COR-L47 (cell line): ENCODE measurements at regions not wholly inside any gene's neighbourhood (a gene's known extent, or its start where the extent isn't known, plus 50 kb on each side); places are given as distances from the start of the nearest gene placed in this dataset.
"Not testable (repeated sequence)": the region's sequence is repeated elsewhere in the genome, so short reads cannot be mapped to it uniquely, and the experiment has no call there.

Experiments used
- DNase-seq: peaks from one replicate; lab custom pipeline; 2025; lab: John Stamatoyannopoulos, UW

GRCh38 chr10:65142641-65143435 lies 1621.6 kb downstream of the REEP3 start:
- no peak for DNase-seq

GRCh38 chr10:65143723-65144122 lies 1622.5 kb downstream of the REEP3 start:
- DNase-seq: no peak

- DNase-seq: no peak
Measured at GRCh38 chr10:65149878-65150277, 1628.7 kb downstream of the REEP3 start.

GRCh38 chr10:65166272-65166671 lies 1645.1 kb downstream of the REEP3 start:
- DNase-seq: no peak

- no peak for DNase-seq
Measured at GRCh38 chr10:65172249-65172648, 1651.0 kb downstream of the REEP3 start.

- DNase-seq: no peak
Measured at GRCh38 chr10:65176994-65177393, 1655.8 kb downstream of the REEP3 start.

- DNase-seq: no peak
Measured at GRCh38 chr10:65183236-65183635, 1662.0 kb downstream of the REEP3 start.

- DNase-seq: not testable (repeated sequence)
Measured at GRCh38 chr10:65186668-65187067, 1665.5 kb downstream of the REEP3 start.

GRCh38 chr10:65194126-65194525 lies 1672.9 kb downstream of the REEP3 start:
- no peak for DNase-seq

- DNase-seq: no peak
Measured at GRCh38 chr10:65194555-65194954, 1673.4 kb downstream of the REEP3 start.

- DNase-seq: no peak
Measured at GRCh38 chr10:65196111-65196510, 1674.9 kb downstream of the REEP3 start.

- no peak for DNase-seq
Measured at GRCh38 chr10:65197935-65198334, 1676.7 kb downstream of the REEP3 start.

- no peak for DNase-seq
Measured at GRCh38 chr10:65201491-65201890, 1680.3 kb downstream of the REEP3 start.

- no peak for DNase-seq
Measured at GRCh38 chr10:65204999-65205398, 1683.8 kb downstream of the REEP3 start.

GRCh38 chr10:65213170-65213569 lies 1692.0 kb downstream of the REEP3 start:
- DNase-seq: no peak

GRCh38 chr10:65219444-65219843 lies 1698.2 kb downstream of the REEP3 start:
- no peak for DNase-seq

- DNase-seq: no peak
Measured at GRCh38 chr10:65231148-65231547, 1694.7 kb upstream of the LRRTM3 start.

GRCh38 chr10:65234261-65234660 lies 1691.6 kb upstream of the LRRTM3 start:
- DNase-seq: no peak

GRCh38 chr10:65235266-65235665 lies 1690.6 kb upstream of the LRRTM3 start:
- DNase-seq: no peak

- DNase-seq: no peak
Measured at GRCh38 chr10:65235846-65236245, 1690.0 kb upstream of the LRRTM3 start.

GRCh38 chr10:65265451-65265954 lies 1660.3 kb upstream of the LRRTM3 start:
- no peak for DNase-seq

GRCh38 chr10:65269551-65269950 lies 1656.3 kb upstream of the LRRTM3 start:
- not testable (repeated sequence) for DNase-seq

- DNase-seq: no peak
Measured at GRCh38 chr10:65270969-65271368, 1654.9 kb upstream of the LRRTM3 start.

- no peak for DNase-seq
Measured at GRCh38 chr10:65273115-65273514, 1652.7 kb upstream of the LRRTM3 start.
